ENCODE measurements at regions not wholly inside any gene's neighbourhood (a gene's known extent, or its start where the extent isn't known, plus 50 kb on each side); places are given as distances from the start of the nearest gene placed in this dataset.
"Not testable (repeated sequence)": the region's sequence is repeated elsewhere in the genome, so short reads cannot be mapped to it uniquely, and the experiment has no call there.

DNA sequence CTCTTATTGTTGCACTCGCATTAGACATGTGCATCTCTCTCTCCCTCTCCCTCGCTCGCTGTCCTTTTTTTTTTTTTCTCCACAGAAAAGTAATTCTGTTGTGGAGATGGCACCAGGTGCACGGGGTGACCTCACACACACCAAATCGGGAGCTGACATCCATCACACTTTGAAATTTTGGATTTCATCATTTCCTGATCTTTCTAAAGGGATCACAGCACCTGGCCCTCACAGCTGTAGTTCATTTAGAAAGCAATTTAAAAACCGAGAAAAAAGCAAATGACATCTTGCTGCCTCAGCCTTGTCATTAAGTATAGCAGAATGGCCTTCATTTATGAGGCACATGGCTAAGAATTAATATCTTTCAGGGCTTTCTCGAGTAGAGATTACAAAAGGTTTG is 717.2 kb downstream of the RNF144A start:
- H3K4me3 Mint-ChIP-seq (ENCODE audit: unreplicated experiment): no peak overlapping the region
- TF ChIP-seq, protein P1, sequence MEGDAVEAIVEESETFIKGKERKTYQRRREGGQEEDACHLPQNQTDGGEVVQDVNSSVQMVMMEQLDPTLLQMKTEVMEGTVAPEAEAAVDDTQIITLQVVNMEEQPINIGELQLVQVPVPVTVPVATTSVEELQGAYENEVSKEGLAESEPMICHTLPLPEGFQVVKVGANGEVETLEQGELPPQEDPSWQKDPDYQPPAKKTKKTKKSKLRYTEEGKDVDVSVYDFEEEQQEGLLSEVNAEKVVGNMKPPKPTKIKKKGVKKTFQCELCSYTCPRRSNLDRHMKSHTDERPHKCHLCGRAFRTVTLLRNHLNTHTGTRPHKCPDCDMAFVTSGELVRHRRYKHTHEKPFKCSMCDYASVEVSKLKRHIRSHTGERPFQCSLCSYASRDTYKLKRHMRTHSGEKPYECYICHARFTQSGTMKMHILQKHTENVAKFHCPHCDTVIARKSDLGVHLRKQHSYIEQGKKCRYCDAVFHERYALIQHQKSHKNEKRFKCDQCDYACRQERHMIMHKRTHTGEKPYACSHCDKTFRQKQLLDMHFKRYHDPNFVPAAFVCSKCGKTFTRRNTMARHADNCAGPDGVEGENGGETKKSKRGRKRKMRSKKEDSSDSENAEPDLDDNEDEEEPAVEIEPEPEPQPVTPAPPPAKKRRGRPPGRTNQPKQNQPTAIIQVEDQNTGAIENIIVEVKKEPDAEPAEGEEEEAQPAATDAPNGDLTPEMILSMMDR (IDR thresholded peaks at IDR 0.05): no peak
- H3K36me3 Mint-ChIP-seq (ENCODE audit: unreplicated experiment): no peaks in the 10 kb centered on the region
- no peak overlapping the region for H3K27ac Mint-ChIP-seq (ENCODE audit: unreplicated experiment)
- H3K27me3 Mint-ChIP-seq (ENCODE audit: unreplicated experiment): no peaks in the 10 kb centered on the region
- H3K9me3 Mint-ChIP-seq (ENCODE audit: unreplicated experiment): peaks cover 22% of the 10 kb centered on the region
- no peak for DNase-seq (ENCODE audit: extremely low spot score, unreplicated experiment)
- no peaks in the 10 kb centered on the region for H3K4me1 Mint-ChIP-seq (ENCODE audit: unreplicated experiment)

DNA sequence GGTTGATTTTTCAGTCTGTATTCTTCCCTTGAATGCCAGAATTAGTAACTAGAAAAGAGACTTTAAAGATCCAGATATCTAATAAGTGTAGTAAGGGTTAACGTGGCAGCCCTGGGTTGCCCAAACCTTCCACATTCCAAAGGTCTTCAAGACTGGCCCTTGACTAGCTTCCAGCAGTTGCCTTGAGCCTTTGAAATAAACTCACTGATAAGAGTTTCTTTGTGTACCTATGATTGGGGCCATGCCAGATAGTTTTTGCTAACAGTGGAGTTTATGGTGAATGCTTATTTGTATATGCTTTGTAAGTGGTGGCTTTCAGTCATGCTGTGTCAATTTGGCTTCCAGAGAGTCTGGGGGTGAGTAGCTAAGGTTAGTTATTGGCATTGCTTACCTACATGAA is 722.3 kb downstream of the RNF144A start:
- no peak overlapping the region for H3K4me3 Mint-ChIP-seq (ENCODE audit: unreplicated experiment)
- no peaks in the 10 kb centered on the region for H3K27me3 Mint-ChIP-seq (ENCODE audit: unreplicated experiment)
- TF ChIP-seq, protein P1 (IDR thresholded peaks at IDR 0.05): no peak
- H3K4me1 Mint-ChIP-seq (ENCODE audit: unreplicated experiment): no peaks in the 10 kb centered on the region
- no peaks in the 10 kb centered on the region for H3K36me3 Mint-ChIP-seq (ENCODE audit: unreplicated experiment)
- no peak for DNase-seq (ENCODE audit: extremely low spot score, unreplicated experiment)
- peaks cover 23% of the 10 kb centered on the region for H3K9me3 Mint-ChIP-seq (ENCODE audit: unreplicated experiment)
- no peak overlapping the region for H3K27ac Mint-ChIP-seq (ENCODE audit: unreplicated experiment)

DNA sequence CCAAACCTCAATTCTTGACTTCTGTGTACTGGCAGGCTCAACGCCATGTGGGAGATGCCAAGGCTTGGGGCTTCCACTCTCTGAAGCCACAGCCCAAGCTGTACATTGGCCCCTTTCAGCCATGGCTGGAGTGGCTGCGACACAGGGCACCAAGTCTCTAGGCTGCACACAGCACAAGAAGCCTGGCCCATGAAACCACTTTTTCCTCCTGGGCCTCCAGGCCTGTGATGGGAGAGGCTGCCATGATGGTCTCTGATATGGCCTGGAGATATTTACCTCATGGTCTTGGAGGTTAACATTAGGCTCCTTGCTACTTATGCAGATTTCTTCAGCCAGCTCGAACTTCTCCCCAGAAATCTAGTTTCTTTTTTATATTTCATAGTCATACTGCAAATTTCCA is 724.1 kb downstream of the RNF144A start:
- H3K9me3 Mint-ChIP-seq (ENCODE audit: unreplicated experiment): peaks cover 23% of the 10 kb centered on the region
- not testable (repeated sequence) for H3K27ac Mint-ChIP-seq (ENCODE audit: unreplicated experiment); DNase-seq (ENCODE audit: extremely low spot score, unreplicated experiment); H3K4me3 Mint-ChIP-seq (ENCODE audit: unreplicated experiment); H3K4me1 Mint-ChIP-seq (ENCODE audit: unreplicated experiment); H3K27me3 Mint-ChIP-seq (ENCODE audit: unreplicated experiment); H3K36me3 Mint-ChIP-seq (ENCODE audit: unreplicated experiment)

DNA sequence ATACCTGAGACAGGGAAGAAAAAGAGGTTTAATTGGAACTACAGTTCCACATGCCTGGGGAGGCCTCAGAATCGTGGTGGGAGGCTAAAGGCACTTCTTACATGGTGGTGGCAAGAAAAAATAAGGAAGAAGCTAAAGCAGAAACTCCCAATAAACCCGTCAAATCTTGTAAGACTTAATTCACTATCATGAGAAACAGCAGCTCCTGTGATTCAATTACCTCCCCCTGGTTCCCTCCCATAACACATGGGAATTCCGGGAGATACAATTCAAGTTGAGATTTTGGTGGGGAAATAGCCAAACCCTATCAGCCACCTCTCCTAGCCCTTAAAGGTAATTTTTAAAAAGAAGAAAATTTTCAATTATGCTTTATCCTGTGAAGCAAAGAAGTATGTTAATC is 728.8 kb downstream of the RNF144A start:
- TF ChIP-seq, protein P1 (IDR thresholded peaks at IDR 0.05): no peak
- Mint-ChIP-seq H3K27me3 (ENCODE audit: unreplicated experiment) (no peaks in the 10 kb centered on the region), H3K9me3 (ENCODE audit: unreplicated experiment) (peaks cover 11% of the 10 kb centered on the region), H3K36me3 (ENCODE audit: unreplicated experiment) (no peaks in the 10 kb centered on the region), H3K4me3 (ENCODE audit: unreplicated experiment) (no peak overlapping the region), H3K4me1 (ENCODE audit: unreplicated experiment) (no peaks in the 10 kb centered on the region), H3K27ac (ENCODE audit: unreplicated experiment) (no peak overlapping the region)
- no peak for DNase-seq (ENCODE audit: extremely low spot score, unreplicated experiment)

DNA sequence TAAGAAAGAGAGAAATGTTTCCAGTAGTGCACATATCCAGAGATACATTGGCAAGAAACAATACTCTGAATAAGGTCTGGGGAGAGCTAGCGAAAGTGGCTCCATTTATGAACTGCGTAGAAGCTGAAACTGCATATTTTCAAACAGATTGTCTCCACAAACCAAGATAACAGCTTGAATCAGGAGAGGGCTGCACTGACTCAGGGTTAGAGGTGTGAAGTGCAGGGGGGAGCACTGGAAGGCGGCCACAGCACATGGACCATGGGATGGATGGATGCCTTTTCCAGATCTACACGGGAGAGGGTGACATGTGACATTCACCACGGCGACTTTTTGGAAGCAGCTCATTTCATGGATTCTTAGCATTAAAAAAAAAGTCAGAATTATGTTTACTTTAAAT is 729.4 kb downstream of the RNF144A start:
- no peaks in the 10 kb centered on the region for H3K4me1 Mint-ChIP-seq (ENCODE audit: unreplicated experiment)
- no peaks in the 10 kb centered on the region for H3K36me3 Mint-ChIP-seq (ENCODE audit: unreplicated experiment)
- no peaks in the 10 kb centered on the region for H3K27me3 Mint-ChIP-seq (ENCODE audit: unreplicated experiment)
- no peak for DNase-seq (ENCODE audit: extremely low spot score, unreplicated experiment)
- H3K27ac Mint-ChIP-seq (ENCODE audit: unreplicated experiment): no peak overlapping the region
- TF ChIP-seq, protein P1 (IDR thresholded peaks at IDR 0.05): no peak
- peaks cover 8% of the 10 kb centered on the region for H3K9me3 Mint-ChIP-seq (ENCODE audit: unreplicated experiment)
- H3K4me3 Mint-ChIP-seq (ENCODE audit: unreplicated experiment): no peak overlapping the region

DNA sequence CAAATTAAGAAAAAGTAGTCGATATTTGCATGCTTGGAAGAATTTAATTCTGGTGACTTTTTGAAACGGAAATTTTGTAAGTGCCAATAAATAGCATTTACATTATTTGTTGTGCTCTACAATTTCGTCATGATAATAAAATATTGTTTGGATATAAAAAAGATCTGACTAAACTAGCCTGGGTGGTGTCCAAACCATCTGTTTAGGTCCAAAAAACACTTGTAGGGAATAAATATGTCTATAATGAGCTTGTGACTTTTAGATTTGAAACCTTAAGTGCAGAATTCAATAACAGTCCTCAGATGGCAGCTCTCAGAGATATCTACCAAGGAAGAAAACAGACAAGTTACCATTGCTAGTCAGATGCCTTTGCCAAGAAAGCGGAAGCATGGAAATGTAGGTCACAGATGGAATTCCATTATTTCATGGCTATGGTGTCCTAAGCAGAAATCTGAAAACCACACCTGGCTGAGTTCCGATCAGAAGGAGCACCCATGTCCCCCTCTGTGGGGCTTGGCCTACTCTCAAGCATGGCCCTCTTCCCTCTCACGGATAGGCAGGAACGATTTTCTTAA is 731.1 kb downstream of the RNF144A start:
- H3K9me3 Mint-ChIP-seq (ENCODE audit: unreplicated experiment): peaks cover 4% of the 10 kb centered on the region
- no peaks in the 10 kb centered on the region for H3K4me1 Mint-ChIP-seq (ENCODE audit: unreplicated experiment)
- DNase-seq (ENCODE audit: extremely low spot score, unreplicated experiment): no peak
- H3K36me3 Mint-ChIP-seq (ENCODE audit: unreplicated experiment): no peaks in the 10 kb centered on the region
- H3K27me3 Mint-ChIP-seq (ENCODE audit: unreplicated experiment): no peaks in the 10 kb centered on the region
- H3K4me3 Mint-ChIP-seq (ENCODE audit: unreplicated experiment): no peak overlapping the region
- no peak overlapping the region for H3K27ac Mint-ChIP-seq (ENCODE audit: unreplicated experiment)
- TF ChIP-seq, protein P1 (IDR thresholded peaks at IDR 0.05): no peak
